Upper lobe of left lung (tissue), 6 donors: ENCODE measurements at regions not wholly inside any gene's neighbourhood (a gene's known extent, or its start where the extent isn't known, plus 50 kb on each side); places are given as distances from the start of the nearest gene placed in this dataset.

ENCODE experiments used
- ATAC-seq, 2 donors: fragments of 200-7000 bp; cut with Tn5 transposase; one replicate each; pipeline ENCODE4 v1.9.1; 2022; ENCODE audit warnings: mild to moderate bottlenecking in 2 of 2, moderate library complexity in 2 of 2; ENCODE audit not compliant: low FRiP score in 2 of 2
- DNase-seq, 2 donors: peaks; one replicate each; pipeline ENCODE4 v3.0.0-alpha.2; 2019 to 2020
- H3K27ac ChIP-seq, 4 donors: fragments of 200-600 bp; sonication (generic); one replicate each; pipeline ENCODE4 v1.5.1; 2016 to 2019
- H3K27me3 ChIP-seq, 4 donors: fragments of 200-600 bp; sonication (generic); one replicate each; pipeline ENCODE4 v1.5.1; 2017 to 2019
- H3K36me3 ChIP-seq, 4 donors: fragments of 200-600 bp; sonication (generic); one replicate each; pipeline ENCODE4 v1.5.1; 2016 to 2019
- H3K4me1 ChIP-seq, 4 donors: fragments of 200-600 bp; sonication (generic); one replicate each; pipeline ENCODE4 v1.5.1; 2018 to 2019
- H3K4me3 ChIP-seq, 4 donors: fragments of 200-600 bp; sonication (generic); one replicate each; pipeline ENCODE4 v1.5.1; 2017 to 2019; ENCODE audit warnings: mild to moderate bottlenecking in 2 of 4, moderate library complexity in 1 of 4
- H3K9me3 ChIP-seq, 4 donors: fragments of 200-600 bp; sonication (generic); one replicate each; pipeline ENCODE4 v1.5.1; 2018 to 2019
- CTCF ChIP-seq, 6 experiments: fragments of 450-650 bp in 4 of 6; fragments of 200-600 bp in 2 of 6; sonication (generic) in 2 of 6; IDR thresholded peaks; one replicate each; pipeline ENCODE4 v1.5.1; 2016 to 2019; ENCODE audit warnings: antibody characterized with exemption in 6 of 6
- EP300 ChIP-seq, 4 donors: sonication (generic); formaldehyde crosslinking; IDR thresholded peaks; one replicate each; pipeline ENCODE4 v1.5.1; 2017; ENCODE audit warnings: antibody characterized with exemption in 4 of 4, control low read depth in 2 of 4
- POLR2A ChIP-seq, 4 donors: fragments of 450-650 bp; IDR thresholded peaks; one replicate each; pipeline ENCODE4 v1.5.1; 2016 to 2017; ENCODE audit warnings: antibody characterized with exemption in 4 of 4, mild to moderate bottlenecking in 2 of 4
- POLR2AphosphoS5 ChIP-seq, 2 donors: sonication (generic); formaldehyde crosslinking; IDR thresholded peaks; one replicate each; pipeline ENCODE4 v1.5.1; 2017; ENCODE audit warnings: antibody characterized with exemption in 2 of 2
- WGBS, 2 donors: methylation state at CpG; one replicate each; pipeline ENCODE4 v1.1.5; 2017 to 2018; 5-methylcytosine and 5-hydroxymethylcytosine counted together
- donor health status: DM: no; HTN: no; CAD: no; lungs with moderate emphysema.
- donor health status: DM: no; HTN: yes; CAD: no; lungs with severe emphysema.

- DNase-seq: no peak
- Histone ChIP-seq H3K4me3 (no peak overlapping the region), H3K36me3 (no peaks in the 10 kb centered on the region), H3K9me3 (no peaks in the 10 kb centered on the region), H3K27ac (no peak overlapping the region), H3K4me1 (no peaks in the 10 kb centered on the region), H3K27me3 (no peaks in the 10 kb centered on the region)
- no peak for ATAC-seq
- WGBS, 2 donors: 87 to 95% methylated on average over 3 of the region's 3 CpGs
- no peak for TF ChIP-seq POLR2AphosphoS5 (IDR thresholded peaks at IDR 0.05)
- TF ChIP-seq CTCF (IDR thresholded peaks at IDR 0.05): no peak
- TF ChIP-seq EP300 (IDR thresholded peaks at IDR 0.05): no peak
- no peak for TF ChIP-seq POLR2A (IDR thresholded peaks at IDR 0.05)
These were observed 247.1 kb downstream of the KLF13 start for GRCh38 chr15:31573759-31574158.

GRCh38 chr15:31574766-31575165 is 248.1 kb downstream of the KLF13 start:
- Histone ChIP-seq H3K4me3 (no peak overlapping the region), H3K36me3 (no peaks in the 10 kb centered on the region), H3K9me3 (no peaks in the 10 kb centered on the region), H3K27me3 (no peaks in the 10 kb centered on the region), H3K4me1 (no peaks in the 10 kb centered on the region), H3K27ac (no peak overlapping the region)
- WGBS, 2 donors: 67 to 82% methylated on average over 1 of the region's 1 CpG
- DNase-seq (no peak), ATAC-seq (no peak)
- no peak for TF ChIP-seq POLR2AphosphoS5 (IDR thresholded peaks at IDR 0.05)
- no peak for TF ChIP-seq EP300 (IDR thresholded peaks at IDR 0.05)
- TF ChIP-seq CTCF (IDR thresholded peaks at IDR 0.05): no peak
- TF ChIP-seq POLR2A (IDR thresholded peaks at IDR 0.05): no peak

- WGBS, 2 donors: 61 to 74% methylated on average over 5 of the region's 5 CpGs
These were observed 250.5 kb downstream of the KLF13 start for GRCh38 chr15:31577108-31577507.

GRCh38 chr15:31579282-31579681 is 252.6 kb downstream of the KLF13 start:
- no peaks in the 10 kb centered on the region for H3K36me3 ChIP-seq
- TF ChIP-seq CTCF (IDR thresholded peaks at IDR 0.05) (no peak), EP300 (IDR thresholded peaks at IDR 0.05) (no peak), POLR2A (IDR thresholded peaks at IDR 0.05) (no peak)
- ATAC-seq (no peak), DNase-seq (no peak)
- H3K4me1 ChIP-seq: no peaks in the 10 kb centered on the region
- no peak overlapping the region for H3K4me3 ChIP-seq
- 80 to 88% methylated on average over 4 of the region's 4 CpGs for WGBS, 2 donors
- H3K27ac ChIP-seq: no peak overlapping the region
- peaks cover 0 to 14% (median 0%) of the 10 kb centered on the region in 4 donors for H3K9me3 ChIP-seq
- no peaks in the 10 kb centered on the region for H3K27me3 ChIP-seq

More at GRCh38 chr15:31577108-31577507, 250.5 kb downstream of the KLF13 start:
- no peak overlapping the region for H3K4me3 ChIP-seq
- no peaks in the 10 kb centered on the region for H3K36me3 ChIP-seq
- no peaks in the 10 kb centered on the region for H3K27me3 ChIP-seq
- no peak overlapping the region for H3K27ac ChIP-seq
- no peak for ATAC-seq
- H3K9me3 ChIP-seq: peaks cover 0 to 9% (median 0%) of the 10 kb centered on the region in 4 donors
- no peaks in the 10 kb centered on the region for H3K4me1 ChIP-seq
- DNase-seq: no peak
- TF ChIP-seq EP300 (IDR thresholded peaks at IDR 0.05) (no peak), CTCF (IDR thresholded peaks at IDR 0.05) (no peak), POLR2AphosphoS5 (IDR thresholded peaks at IDR 0.05) (no peak), POLR2A (IDR thresholded peaks at IDR 0.05) (no peak)

- no peak for DNase-seq
- 82 to 87% methylated on average over 2 of the region's 2 CpGs for WGBS, 2 donors
- no peak for TF ChIP-seq CTCF (IDR thresholded peaks at IDR 0.05)
- TF ChIP-seq EP300 (IDR thresholded peaks at IDR 0.05): no peak
- TF ChIP-seq POLR2AphosphoS5 (IDR thresholded peaks at IDR 0.05): no peak
- TF ChIP-seq POLR2A (IDR thresholded peaks at IDR 0.05): no peak
- Histone ChIP-seq H3K4me3 (no peak overlapping the region), H3K36me3 (no peaks in the 10 kb centered on the region), H3K27me3 (no peaks in the 10 kb centered on the region), H3K9me3 (peaks cover 0 to 14% (median 0%) of the 10 kb centered on the region in 4 donors), H3K4me1 (no peaks in the 10 kb centered on the region), H3K27ac (no peak overlapping the region)
- no peak for ATAC-seq
These were observed 253.3 kb downstream of the KLF13 start for GRCh38 chr15:31579976-31580375.
